ENCODE measurements at regions not wholly inside any gene's neighbourhood (a gene's known extent, or its start where the extent isn't known, plus 50 kb on each side); places are given as distances from the start of the nearest gene placed in this dataset.

- Histone ChIP-seq H3K9me3 (ENCODE audit: control insufficient read depth in 2 of 2, low read length in 2 of 2) (peaks cover 0 to 2% of the 10 kb centered on the region in 2 experiments), H3K36me3 (ENCODE audit: control insufficient read depth, insufficient read depth, low read length) (no peaks in the 10 kb centered on the region), H3K27me3 (ENCODE audit: control insufficient read depth, insufficient read depth, low read length) (no peaks in the 10 kb centered on the region), H3K4me3 (ENCODE audit: low read depth, low read length) (no peak overlapping the region), H3K27ac (ENCODE audit: insufficient read depth, low read length, poor library complexity, severe bottlenecking) (no peak overlapping the region), H3K4me1 (ENCODE audit: control insufficient read depth, insufficient read depth, low read length, poor library complexity, severe bottlenecking) (no peaks in the 10 kb centered on the region)
- DNase-seq (no peak), ATAC-seq (ENCODE audit: low read depth in 2 of 2) (no peak)
- Mint-ChIP-seq H3K4me1 (no peaks in the 10 kb centered on the region), H3K9me3 (peaks cover 0 to 4% (median 1%) of the 10 kb centered on the region in 7 donors), H3K36me3 (no peaks in the 10 kb centered on the region), H3K27ac (no peak overlapping the region), H3K27me3 (no peaks in the 10 kb centered on the region), H3K4me3 (no peak overlapping the region)
These were observed 289.1 kb upstream of the CRBN start for GRCh38 chr3:3468596-3468995.

GRCh38 chr3:3464131-3464530 lies 284.6 kb upstream of the CRBN start:
- Mint-ChIP-seq H3K4me3 (no peak overlapping the region), H3K36me3 (no peaks in the 10 kb centered on the region), H3K9me3 (peaks cover 2 to 11% (median 5%) of the 10 kb centered on the region in 7 donors), H3K27me3 (no peaks in the 10 kb centered on the region), H3K27ac (no peak overlapping the region), H3K4me1 (no peaks in the 10 kb centered on the region)
- peaks cover 0 to 2% of the 10 kb centered on the region in 2 experiments for H3K9me3 ChIP-seq (ENCODE audit: control insufficient read depth in 2 of 2, low read length in 2 of 2)
- no peak overlapping the region for H3K4me3 ChIP-seq (ENCODE audit: low read depth, low read length)
- ATAC-seq (ENCODE audit: low read depth in 2 of 2) (no peak), DNase-seq (no peak)
- H3K4me1 ChIP-seq (ENCODE audit: control insufficient read depth, insufficient read depth, low read length, poor library complexity, severe bottlenecking): no peaks in the 10 kb centered on the region
- H3K27me3 ChIP-seq (ENCODE audit: control insufficient read depth, insufficient read depth, low read length): no peaks in the 10 kb centered on the region
- H3K36me3 ChIP-seq (ENCODE audit: control insufficient read depth, insufficient read depth, low read length): no peaks in the 10 kb centered on the region
- H3K27ac ChIP-seq (ENCODE audit: insufficient read depth, low read length, poor library complexity, severe bottlenecking): no peak overlapping the region

GRCh38 chr3:3461317-3461716 lies 281.8 kb upstream of the CRBN start:
- H3K36me3 Mint-ChIP-seq: no peaks in the 10 kb centered on the region
- no peaks in the 10 kb centered on the region for H3K27me3 Mint-ChIP-seq
- ATAC-seq (ENCODE audit: low read depth in 2 of 2): no peak
- DNase-seq: no peak
- H3K27ac ChIP-seq (ENCODE audit: insufficient read depth, low read length, poor library complexity, severe bottlenecking): no peak overlapping the region
- no peak overlapping the region for H3K4me3 Mint-ChIP-seq
- no peak overlapping the region for H3K27ac Mint-ChIP-seq
- H3K36me3 ChIP-seq (ENCODE audit: control insufficient read depth, insufficient read depth, low read length): no peaks in the 10 kb centered on the region
- peaks cover 2 to 13% (median 4%) of the 10 kb centered on the region in 7 donors for H3K9me3 Mint-ChIP-seq
- no peaks in the 10 kb centered on the region for H3K4me1 Mint-ChIP-seq
- no peak overlapping the region for H3K4me3 ChIP-seq (ENCODE audit: low read depth, low read length)
- peaks cover 0 to 2% of the 10 kb centered on the region in 2 experiments for H3K9me3 ChIP-seq (ENCODE audit: control insufficient read depth in 2 of 2, low read length in 2 of 2)
- H3K27me3 ChIP-seq (ENCODE audit: control insufficient read depth, insufficient read depth, low read length): no peaks in the 10 kb centered on the region
- H3K4me1 ChIP-seq (ENCODE audit: control insufficient read depth, insufficient read depth, low read length, poor library complexity, severe bottlenecking): no peaks in the 10 kb centered on the region

GRCh38 chr3:3448468-3448867 lies 269.0 kb upstream of the CRBN start:
- Histone ChIP-seq H3K4me3 (ENCODE audit: low read depth, low read length) (no peak overlapping the region), H3K27ac (ENCODE audit: insufficient read depth, low read length, poor library complexity, severe bottlenecking) (no peak overlapping the region), H3K36me3 (ENCODE audit: control insufficient read depth, insufficient read depth, low read length) (no peaks in the 10 kb centered on the region), H3K9me3 (ENCODE audit: control insufficient read depth in 2 of 2, low read length in 2 of 2) (peaks cover 0 to 1% of the 10 kb centered on the region in 2 experiments), H3K27me3 (ENCODE audit: control insufficient read depth, insufficient read depth, low read length) (no peaks in the 10 kb centered on the region), H3K4me1 (ENCODE audit: control insufficient read depth, insufficient read depth, low read length, poor library complexity, severe bottlenecking) (no peaks in the 10 kb centered on the region)
- Mint-ChIP-seq H3K27ac (no peak overlapping the region), H3K36me3 (no peaks in the 10 kb centered on the region), H3K27me3 (no peaks in the 10 kb centered on the region), H3K9me3 (peaks cover 0 to 6% (median 3%) of the 10 kb centered on the region in 7 donors), H3K4me1 (no peaks in the 10 kb centered on the region), H3K4me3 (no peak overlapping the region)
- DNase-seq (no peak), ATAC-seq (ENCODE audit: low read depth in 2 of 2) (no peak)

GRCh38 chr3:3447641-3448040 lies 268.1 kb upstream of the CRBN start:
- no peak overlapping the region for H3K4me3 Mint-ChIP-seq
- H3K9me3 Mint-ChIP-seq: peaks cover 0 to 9% (median 3%) of the 10 kb centered on the region in 7 donors
- no peaks in the 10 kb centered on the region for H3K36me3 ChIP-seq (ENCODE audit: control insufficient read depth, insufficient read depth, low read length)
- no peaks in the 10 kb centered on the region for H3K4me1 Mint-ChIP-seq
- H3K27ac Mint-ChIP-seq: no peak overlapping the region
- H3K36me3 Mint-ChIP-seq: no peaks in the 10 kb centered on the region
- H3K9me3 ChIP-seq (ENCODE audit: control insufficient read depth in 2 of 2, low read length in 2 of 2): peaks cover 0 to 1% of the 10 kb centered on the region in 2 experiments
- ATAC-seq (ENCODE audit: low read depth in 2 of 2): no peak
- no peaks in the 10 kb centered on the region for H3K27me3 Mint-ChIP-seq
- H3K27ac ChIP-seq (ENCODE audit: insufficient read depth, low read length, poor library complexity, severe bottlenecking): no peak overlapping the region
- no peak overlapping the region for H3K4me3 ChIP-seq (ENCODE audit: low read depth, low read length)
- H3K27me3 ChIP-seq (ENCODE audit: control insufficient read depth, insufficient read depth, low read length): no peaks in the 10 kb centered on the region
- H3K4me1 ChIP-seq (ENCODE audit: control insufficient read depth, insufficient read depth, low read length, poor library complexity, severe bottlenecking): no peaks in the 10 kb centered on the region
- DNase-seq: no peak

GRCh38 chr3:3446251-3446650 lies 266.8 kb upstream of the CRBN start:
- Histone ChIP-seq H3K36me3 (ENCODE audit: control insufficient read depth, insufficient read depth, low read length) (no peaks in the 10 kb centered on the region), H3K27me3 (ENCODE audit: control insufficient read depth, insufficient read depth, low read length) (no peaks in the 10 kb centered on the region), H3K4me1 (ENCODE audit: control insufficient read depth, insufficient read depth, low read length, poor library complexity, severe bottlenecking) (no peaks in the 10 kb centered on the region), H3K9me3 (ENCODE audit: control insufficient read depth in 2 of 2, low read length in 2 of 2) (peaks cover 0 to 1% of the 10 kb centered on the region in 2 experiments), H3K27ac (ENCODE audit: insufficient read depth, low read length, poor library complexity, severe bottlenecking) (no peak overlapping the region), H3K4me3 (ENCODE audit: low read depth, low read length) (no peak overlapping the region)
- Mint-ChIP-seq H3K36me3 (no peaks in the 10 kb centered on the region), H3K9me3 (peaks cover 0 to 9% (median 3%) of the 10 kb centered on the region in 7 donors), H3K27me3 (no peaks in the 10 kb centered on the region), H3K27ac (no peak overlapping the region), H3K4me3 (no peak overlapping the region), H3K4me1 (no peaks in the 10 kb centered on the region)
- DNase-seq: no peak
- no peak for ATAC-seq (ENCODE audit: low read depth in 2 of 2)

GRCh38 chr3:3443482-3443881 lies 264.0 kb upstream of the CRBN start:
- H3K9me3 ChIP-seq (ENCODE audit: control insufficient read depth in 2 of 2, low read length in 2 of 2): peaks cover 0 to 1% of the 10 kb centered on the region in 2 experiments
- no peaks in the 10 kb centered on the region for H3K27me3 ChIP-seq (ENCODE audit: control insufficient read depth, insufficient read depth, low read length)
- no peak for DNase-seq
- no peak overlapping the region for H3K4me3 Mint-ChIP-seq
- no peak overlapping the region for H3K27ac ChIP-seq (ENCODE audit: insufficient read depth, low read length, poor library complexity, severe bottlenecking)
- no peaks in the 10 kb centered on the region for H3K36me3 Mint-ChIP-seq
- H3K4me1 ChIP-seq (ENCODE audit: control insufficient read depth, insufficient read depth, low read length, poor library complexity, severe bottlenecking): no peaks in the 10 kb centered on the region
- H3K4me3 ChIP-seq (ENCODE audit: low read depth, low read length): no peak overlapping the region
- ATAC-seq (ENCODE audit: low read depth in 2 of 2): no peak
- H3K27ac Mint-ChIP-seq: no peak overlapping the region
- no peaks in the 10 kb centered on the region for H3K4me1 Mint-ChIP-seq
- no peaks in the 10 kb centered on the region for H3K36me3 ChIP-seq (ENCODE audit: control insufficient read depth, insufficient read depth, low read length)
- peaks cover 0 to 8% (median 2%) of the 10 kb centered on the region in 7 donors for H3K9me3 Mint-ChIP-seq
- no peaks in the 10 kb centered on the region for H3K27me3 Mint-ChIP-seq

GRCh38 chr3:3433711-3434110 lies 254.2 kb upstream of the CRBN start:
- ATAC-seq (ENCODE audit: low read depth in 2 of 2): no peak
- Mint-ChIP-seq H3K4me3 (no peak overlapping the region), H3K36me3 (no peaks in the 10 kb centered on the region), H3K9me3 (peaks cover 2 to 11% (median 8%) of the 10 kb centered on the region in 7 donors), H3K27me3 (no peaks in the 10 kb centered on the region), H3K27ac (no peak overlapping the region), H3K4me1 (no peaks in the 10 kb centered on the region)
- H3K4me3 ChIP-seq (ENCODE audit: low read depth, low read length): no peak overlapping the region
- H3K27ac ChIP-seq (ENCODE audit: insufficient read depth, low read length, poor library complexity, severe bottlenecking): no peak overlapping the region
- H3K36me3 ChIP-seq (ENCODE audit: control insufficient read depth, insufficient read depth, low read length): no peaks in the 10 kb centered on the region
- H3K9me3 ChIP-seq (ENCODE audit: control insufficient read depth in 2 of 2, low read length in 2 of 2): no peaks in the 10 kb centered on the region
- no peak for DNase-seq
- H3K4me1 ChIP-seq (ENCODE audit: control insufficient read depth, insufficient read depth, low read length, poor library complexity, severe bottlenecking): no peaks in the 10 kb centered on the region
- H3K27me3 ChIP-seq (ENCODE audit: control insufficient read depth, insufficient read depth, low read length): no peaks in the 10 kb centered on the region
